NCI-H2171 treated with DMSO at 0.1 percent for 48 hours (cell line): ENCODE measurements at regions not wholly inside any gene's neighbourhood (a gene's known extent, or its start where the extent isn't known, plus 50 kb on each side); places are given as distances from the start of the nearest gene placed in this dataset.
A peak's percentile ranks its signal among the peaks of the same experiment; 100 is the strongest.

Experiments
- DNase-seq: peaks from one replicate; lab custom pipeline; 2025; lab: John Stamatoyannopoulos, UW

DNA sequence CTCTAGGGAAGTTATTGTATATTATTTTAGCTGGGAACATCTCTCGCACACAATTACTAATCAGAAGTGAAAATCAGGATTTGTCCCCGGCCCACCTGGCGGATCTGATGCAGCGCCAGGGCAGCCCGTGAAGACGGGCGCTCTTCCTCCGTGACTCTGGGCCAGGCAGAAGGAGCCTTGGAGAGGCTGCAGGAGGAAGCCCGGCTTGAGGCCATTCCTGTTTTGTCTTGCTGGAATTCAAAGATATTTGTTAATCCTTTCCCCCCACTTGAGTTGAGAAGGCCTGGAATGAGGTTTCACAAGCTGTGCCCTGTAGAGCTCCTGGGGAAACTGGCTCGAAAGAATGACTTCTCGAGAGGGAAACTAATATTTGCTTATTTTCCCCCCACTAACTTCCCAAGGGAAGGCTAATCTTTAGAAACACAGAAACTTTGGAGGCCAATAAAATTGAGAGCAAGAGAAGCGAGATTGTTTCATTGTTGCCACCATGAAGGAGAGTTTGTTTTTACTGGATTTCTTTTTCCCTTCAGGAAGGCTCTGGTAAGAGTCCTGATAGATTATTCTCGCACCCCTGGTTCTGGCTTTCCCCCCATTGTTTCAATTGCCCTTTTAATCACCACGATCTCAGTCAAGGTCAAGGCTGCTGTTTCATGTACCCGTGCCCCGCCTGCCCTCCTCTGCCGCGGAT, 92.8 kb upstream of the SEPTIN5 start:
- DNase-seq: no peak

DNA sequence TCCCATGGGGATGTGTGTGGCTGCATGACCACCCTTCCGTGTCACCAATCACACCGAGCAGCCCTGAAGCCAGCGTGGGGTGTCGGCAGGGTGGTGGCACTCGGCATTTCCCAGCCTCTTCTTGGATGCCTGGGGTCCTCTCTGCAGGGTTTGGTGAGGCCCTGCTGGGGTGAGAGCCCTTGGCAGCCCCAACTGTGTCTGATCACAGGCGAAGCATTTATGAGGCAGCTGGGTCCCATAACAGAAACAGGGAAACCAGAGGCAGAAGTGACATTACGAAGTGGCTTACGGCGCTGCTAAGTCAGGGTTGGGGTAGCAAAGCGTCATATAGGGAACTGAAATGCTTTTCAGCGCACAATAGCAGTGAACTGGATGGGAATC, 92.3 kb upstream of the SEPTIN5 start:
- no peak for DNase-seq

DNA sequence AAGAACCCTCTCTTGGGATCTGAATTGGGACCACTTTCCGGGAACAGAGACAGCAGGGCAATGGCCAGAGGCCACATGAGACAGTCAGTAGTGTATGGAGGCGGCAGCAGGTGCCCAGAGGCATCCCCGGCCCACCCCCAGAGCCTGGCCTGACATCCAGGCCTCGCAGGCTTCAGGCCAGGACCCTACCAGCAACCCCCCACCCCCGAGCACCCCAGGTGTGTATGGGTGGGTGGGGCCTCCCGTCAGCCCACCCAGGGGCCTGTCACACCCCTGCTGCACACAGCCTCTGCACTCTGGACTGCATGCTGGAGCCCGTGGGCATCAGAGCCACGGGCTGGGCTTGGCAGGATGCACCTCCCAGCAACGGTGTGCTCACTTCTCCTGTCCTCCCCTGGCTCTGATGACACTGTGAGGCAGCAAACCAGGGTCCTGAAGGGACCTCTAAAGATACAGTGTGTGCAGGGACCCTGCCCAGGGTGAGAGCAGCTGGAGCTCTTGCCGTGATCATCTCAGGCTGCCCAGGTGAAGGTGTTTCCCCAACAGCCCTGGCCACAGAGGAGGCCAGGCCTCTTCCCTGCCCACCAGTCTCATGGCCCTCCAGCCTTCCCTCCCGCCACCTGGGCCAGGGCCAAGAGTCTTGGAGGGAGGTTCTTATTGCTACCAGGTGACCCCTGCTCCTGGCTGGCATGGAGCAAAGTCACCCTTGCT, 88.8 kb upstream of the SEPTIN5 start:
- DNase-seq: no peak

DNA sequence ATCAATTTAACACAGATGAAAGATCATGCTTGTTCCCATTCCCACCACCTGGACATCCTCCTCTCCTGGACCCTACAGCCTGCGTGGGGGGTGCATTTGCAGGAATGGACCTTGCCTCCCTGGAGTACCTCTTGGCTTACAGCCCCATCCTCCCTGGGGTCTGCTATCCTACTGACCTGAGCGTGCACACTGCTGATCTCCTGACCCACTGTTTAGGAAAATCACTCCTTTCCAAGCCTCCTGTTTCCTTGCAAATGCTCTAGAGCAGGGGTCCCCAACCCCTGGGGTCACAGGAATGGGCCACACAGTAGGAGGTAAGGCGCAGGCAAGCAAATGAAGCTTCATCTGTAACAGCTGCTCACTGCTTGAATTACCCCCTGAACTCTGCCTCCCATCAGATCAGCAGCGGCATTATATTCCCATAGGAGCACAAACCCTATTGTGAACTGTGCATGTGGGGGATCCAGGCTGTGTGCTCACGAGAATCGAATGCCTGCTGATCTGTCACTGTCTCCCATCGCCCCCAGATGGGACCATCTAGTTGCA, 88.2 kb upstream of the SEPTIN5 start:
- DNase-seq: peak; percentile 95

DNA sequence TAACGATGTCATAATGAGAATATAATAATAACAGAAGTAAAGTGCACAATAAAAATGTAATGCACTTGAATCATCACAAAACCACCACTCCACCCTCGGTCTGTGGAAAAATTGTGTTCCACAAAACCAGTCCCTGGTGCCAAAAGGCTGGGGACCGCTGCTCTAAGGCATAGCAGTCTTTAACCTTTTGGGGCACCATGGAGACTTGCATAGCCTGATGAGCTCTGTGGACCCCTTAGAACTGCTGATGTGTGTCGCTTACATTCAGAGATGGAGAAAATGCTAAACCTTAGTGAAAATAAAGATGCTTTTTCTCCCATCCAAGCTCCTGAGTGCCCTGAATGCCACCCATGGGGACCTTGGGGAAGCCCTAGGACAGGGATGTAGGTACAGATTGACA, 87.6 kb upstream of the SEPTIN5 start:
- peak; percentile 55 for DNase-seq

DNA sequence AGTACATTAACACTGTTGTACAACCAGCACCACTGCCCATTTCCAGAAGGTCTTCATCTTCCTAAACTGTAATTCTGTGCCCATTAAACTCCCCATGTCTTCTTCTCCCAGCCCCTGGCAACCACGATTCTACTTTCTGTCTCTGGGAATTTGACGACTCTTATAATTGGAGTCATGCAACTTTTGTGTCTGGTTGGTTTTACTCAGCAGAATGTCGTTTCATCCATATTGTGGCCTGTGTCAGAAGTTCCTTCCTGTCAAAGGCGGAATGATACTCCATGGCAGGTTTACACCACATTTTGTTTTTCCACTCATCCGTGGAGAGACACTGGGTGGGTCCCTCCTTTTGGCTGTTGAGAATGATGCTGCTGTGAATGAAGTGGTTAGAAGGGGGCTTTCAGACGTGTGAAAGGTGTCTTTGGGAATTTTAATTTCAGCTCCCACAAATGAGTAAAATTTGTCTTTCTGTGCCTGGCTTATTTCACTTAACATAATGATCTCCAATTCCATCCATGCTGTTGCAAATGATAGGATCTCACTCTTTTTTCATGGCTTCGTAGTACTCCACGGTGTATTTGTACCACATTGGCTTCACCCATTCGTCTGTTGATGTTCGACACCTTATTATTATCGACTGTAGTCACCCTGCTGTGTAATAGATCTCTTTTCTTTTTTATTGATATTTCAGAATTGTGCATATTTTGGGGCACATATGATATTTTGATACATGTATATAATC, 86.1 kb upstream of the SEPTIN5 start:
- DNase-seq: no peak

DNA sequence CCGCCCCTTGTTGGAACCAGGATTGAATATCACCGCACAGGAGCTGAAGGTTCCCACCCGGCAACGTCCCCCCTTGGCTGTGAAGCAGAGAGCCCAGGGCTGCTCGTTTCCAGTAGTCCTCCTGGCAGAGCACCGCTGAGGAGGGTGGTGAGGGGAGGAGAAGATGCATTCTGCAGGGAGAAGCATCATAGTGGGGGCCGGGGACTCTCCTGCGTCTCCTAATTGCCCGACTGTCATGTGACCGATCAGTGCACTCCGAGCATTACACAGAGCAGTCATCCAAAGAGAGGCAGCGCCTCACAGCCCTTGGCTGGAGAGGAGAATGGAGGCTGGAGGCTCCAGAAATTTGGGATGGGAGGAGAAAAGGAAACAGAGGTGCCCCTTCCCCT, 85.0 kb upstream of the SEPTIN5 start:
- DNase-seq: no peak

DNA sequence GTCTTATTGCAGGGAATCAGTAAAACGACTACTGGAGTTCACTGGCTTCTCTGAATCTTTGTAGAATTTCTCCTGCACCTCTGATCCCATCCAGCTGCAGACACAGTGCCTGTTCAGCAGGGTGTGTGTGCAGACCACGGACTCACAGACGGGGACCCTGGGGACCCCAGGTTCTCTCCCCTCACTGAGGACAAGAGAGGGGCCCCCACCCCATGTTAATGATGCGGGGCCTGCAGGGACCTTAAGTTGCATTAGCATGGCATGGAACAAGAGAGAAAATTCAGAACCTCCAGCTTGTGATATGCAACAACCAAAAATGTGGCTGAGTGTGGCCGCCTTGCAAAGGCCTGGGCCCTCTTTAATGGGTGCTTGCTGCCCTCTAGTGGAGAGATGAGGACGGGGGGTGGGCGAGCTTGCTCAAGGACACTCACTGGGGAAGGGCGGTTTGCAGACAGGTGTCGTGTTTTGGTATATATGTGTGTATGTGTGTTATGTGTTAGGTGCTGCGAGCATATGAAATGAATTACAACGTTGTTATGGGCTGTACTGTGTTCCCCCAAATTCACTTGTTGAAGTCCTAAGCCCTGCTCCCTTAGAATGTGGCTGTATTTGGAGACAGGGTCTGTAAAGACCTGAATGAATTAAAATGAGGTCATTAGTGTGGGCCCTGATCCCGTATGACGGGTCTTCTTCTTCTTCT, 84.4 kb upstream of the SEPTIN5 start:
- peak; percentile 81 for DNase-seq

DNA sequence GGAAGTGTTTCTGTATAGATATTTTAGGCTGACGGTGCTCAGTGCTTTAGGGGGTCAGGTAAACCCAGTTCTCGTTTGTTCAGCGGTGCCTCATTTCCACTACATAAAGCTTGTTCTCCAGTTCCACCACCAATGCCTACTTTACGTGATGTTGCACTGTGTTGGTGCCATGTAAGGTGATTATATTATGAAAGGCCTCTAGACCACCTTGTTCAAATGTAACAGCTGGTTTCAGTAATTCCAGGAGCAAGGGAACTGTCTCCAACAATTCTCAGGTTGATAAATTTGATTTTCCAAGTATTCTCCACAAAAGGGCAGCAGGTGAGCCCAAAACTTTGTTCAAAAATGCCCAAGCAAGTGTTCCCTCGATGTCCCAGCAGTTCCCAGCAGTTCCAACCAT, 83.7 kb upstream of the SEPTIN5 start:
- DNase-seq: no peak

DNA sequence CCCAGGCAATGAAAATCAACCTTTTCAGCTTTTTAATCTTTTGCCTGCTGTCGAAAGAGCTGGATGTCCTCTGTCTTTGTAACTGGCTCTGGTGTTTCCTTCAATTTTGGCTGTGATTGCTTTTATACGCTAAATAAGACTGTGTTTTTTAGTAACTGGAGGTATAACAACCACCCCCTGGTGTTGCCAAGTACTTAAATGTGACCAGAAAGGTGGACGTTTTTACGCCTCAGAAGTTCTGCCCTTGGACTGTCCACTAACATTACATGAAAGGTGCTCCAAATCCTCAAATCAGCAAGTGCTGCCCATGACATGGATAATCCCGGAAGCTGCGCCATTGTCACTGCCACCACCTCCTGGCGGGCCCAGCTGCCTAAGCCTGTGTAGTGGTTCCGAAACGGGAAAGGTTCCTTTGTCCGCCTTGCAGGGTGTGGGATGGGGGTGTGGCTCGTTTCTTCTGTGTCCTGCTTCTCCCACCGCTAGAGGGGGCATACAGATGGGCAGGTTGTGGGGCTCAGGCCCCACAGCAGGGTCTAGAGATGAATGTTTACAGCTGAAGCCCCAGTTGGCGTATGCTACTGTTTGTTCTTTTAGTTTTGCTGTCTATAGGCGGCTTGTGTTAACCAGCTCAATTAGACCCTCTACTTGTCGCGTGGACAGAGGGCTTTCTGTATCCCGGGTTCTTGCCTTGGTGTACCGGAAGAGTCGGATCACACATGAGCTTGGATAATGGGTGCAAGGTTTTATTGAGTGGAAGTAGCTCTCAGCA, 82.2 kb upstream of the SEPTIN5 start:
- DNase-seq: peak; percentile 45

DNA sequence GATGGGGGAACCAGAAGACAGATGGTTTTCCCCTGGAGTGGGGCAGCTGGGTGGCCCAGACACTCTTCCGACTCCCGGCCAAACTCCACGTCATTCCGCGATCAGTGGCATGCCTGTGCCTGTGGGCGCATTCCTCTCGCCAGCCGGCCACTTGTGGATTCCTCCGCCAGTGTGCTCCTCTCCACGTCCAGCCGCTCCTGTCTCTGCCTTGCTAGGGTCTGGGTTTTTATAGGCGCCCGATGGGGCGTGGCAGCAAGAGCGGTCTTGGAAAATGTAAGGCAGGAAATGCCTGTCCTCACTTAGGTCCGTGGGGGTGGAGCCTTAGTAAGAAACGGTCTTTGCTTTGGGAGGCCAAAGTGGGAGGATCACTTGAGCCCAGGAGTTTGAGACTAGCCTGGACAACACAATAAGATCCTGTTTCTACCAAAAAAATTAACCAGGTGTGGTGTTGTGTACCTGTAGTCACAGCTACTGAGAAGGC, 81.6 kb upstream of the SEPTIN5 start:
- peak; percentile 55 for DNase-seq

DNA sequence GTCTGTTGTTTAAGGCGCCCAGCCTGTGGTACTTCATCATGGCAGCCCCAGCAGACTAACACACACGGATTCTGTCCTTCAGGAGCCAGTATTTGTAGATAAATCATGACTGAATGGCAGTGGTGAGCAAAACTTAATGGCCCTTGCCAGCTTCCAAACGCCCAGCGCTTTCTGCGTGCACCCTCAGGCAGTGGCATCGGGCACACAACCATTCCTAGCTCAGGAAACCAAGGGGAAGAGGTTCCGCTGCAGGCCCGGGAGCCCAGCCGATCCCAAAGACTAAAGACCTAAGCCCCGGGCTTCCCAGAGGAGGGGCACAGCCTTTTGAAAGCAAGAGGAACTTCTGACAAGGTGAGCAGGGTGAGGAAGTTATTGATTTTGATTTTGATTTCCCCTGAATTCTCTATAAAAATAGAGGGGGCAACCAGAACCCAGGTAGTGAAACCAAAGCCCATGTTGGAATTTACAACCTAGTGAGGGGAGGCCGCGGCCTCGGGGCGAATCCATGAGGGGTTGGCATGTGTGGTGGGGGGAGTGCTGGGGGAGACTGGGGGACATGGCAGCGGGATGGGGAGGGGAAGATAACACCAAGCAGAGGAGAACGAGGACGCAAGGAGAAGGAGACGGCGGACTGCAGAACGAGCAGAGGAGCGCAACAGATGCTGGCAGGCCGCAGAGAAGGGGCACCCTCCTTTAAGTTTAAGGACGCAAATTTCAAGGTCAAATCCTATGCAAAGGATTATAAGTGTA, 79.9 kb upstream of the SEPTIN5 start:
- DNase-seq: no peak

DNA sequence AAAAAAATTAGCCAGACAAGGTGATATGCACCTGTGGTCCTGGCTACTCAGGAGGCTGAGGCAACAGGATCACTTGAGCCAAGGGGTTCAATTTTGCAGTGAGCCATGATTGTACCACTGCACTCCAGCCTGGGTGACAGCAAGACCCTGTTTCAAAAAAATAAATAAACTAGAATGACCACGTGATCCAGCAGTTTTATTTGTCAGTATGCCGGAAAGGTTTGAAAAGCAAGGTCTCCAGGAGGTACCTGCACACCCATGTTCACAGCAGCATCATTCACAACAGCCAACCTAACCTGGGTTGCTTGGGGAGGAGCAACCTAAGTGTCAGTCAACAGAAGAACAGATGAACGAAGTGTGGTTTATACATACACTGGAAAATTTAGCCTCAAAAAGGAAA, 78.7 kb upstream of the SEPTIN5 start:
- DNase-seq: no peak

DNA sequence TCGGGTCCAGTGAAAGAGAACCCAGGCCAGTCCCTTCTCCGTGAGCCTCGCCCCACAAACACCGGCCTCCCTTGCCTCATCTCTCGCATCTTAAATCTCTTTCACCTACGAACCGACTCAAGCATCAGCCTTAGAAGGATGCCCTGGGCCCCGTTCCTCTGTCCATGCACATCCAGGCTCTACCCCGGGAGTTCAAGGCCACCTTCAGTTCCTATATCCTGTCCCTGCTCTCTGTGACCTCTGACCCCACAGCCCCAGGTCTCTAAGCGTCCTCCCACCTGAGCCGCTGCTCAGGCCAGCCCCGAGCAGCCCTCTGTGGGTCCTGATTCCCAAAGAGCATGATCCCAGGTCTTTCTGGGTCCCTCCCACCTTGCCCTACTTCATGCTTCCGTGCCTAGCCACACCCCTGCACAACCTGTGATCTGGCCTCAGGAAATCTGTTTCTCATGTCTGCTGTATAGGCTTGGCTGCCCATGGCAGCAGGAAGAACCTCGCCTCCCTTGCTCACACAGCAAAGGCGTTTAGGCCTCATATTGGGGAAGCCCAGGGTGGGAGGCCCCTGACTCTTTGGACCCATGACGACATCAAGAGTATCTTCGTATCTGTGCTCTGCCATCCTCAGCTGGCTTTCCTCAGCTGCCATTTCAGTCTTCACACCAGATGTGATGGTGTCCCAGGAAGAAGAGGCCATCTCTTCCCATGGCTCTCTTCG, 77.5 kb upstream of the SEPTIN5 start:
- DNase-seq: no peak

DNA sequence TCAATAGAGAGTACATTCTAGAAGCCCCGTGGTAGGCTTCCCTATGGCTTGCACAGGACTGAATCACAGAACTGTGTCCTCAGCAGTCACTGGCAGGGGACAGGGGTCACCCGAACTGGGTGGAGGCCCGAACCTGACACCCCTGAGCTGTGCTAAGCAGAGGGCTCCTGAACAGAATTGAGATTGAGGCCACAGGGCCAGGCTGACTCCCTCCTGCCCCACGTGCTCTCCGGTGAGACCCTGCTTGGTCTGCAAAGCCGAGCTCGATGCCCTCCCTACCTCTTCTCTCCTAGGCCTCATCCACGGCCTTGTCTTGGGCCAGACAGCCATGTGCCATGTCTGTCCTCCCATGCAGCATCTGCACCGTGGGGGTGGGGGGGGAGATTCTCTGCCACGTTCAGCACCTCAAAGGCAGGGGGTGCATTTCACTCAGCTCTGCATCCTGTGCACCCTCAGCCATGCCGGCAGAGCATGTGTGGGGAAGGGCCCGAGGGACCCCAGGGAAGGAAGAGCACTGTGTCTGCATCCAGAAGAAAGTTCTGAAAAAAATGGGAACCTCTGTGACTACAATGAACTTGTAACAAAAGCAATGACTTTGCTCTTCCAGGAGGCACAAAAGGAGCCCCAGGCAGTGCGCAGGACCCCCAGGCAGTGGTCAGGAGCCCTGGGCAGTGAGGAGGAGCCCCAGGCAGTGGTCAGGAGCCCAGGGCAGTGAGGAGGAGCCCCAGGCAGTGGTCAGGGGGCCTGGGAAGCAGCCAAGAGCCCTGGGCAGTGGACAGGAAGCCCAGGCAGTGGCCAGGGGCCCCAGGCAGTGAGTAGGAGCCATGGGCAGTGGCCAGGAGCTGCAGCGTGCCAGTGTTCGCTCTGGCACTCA, 76.7 kb upstream of the SEPTIN5 start:
- no peak for DNase-seq

DNA sequence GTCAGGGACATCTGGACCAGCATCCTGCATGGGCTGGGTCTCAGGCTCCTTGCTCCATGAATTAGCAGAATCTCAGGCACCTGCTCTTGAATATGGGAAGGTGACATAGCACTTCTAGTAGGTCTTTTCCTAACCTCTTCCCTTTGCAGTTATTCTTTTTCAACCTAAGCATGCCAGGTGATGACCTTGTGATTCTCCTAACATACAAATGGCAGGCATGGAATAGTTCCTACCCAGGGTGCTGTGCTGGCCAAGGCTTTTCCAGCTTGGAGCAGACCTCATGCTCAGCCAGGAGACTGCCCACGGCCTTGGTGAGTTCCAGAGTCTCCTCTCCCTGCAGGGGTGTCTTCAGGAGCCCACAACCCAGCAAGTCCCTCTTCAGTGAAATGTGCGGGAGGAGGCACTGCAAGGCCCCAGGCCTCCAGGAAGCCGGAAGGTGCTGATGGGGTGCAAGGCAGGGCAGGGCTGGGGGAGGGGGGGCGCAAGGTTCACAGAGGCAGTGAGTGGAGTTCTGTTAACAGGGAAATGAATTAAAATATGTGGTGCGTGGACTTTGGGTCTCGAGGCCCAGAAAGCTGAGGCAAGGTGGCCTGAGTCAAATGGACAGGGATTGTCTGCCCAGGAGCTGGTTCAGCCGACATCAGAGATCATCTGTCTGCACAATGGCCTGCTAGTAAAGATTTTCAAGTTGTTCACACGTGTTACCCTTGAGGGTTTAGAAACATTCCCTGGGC, 75.9 kb upstream of the SEPTIN5 start:
- no peak for DNase-seq

DNA sequence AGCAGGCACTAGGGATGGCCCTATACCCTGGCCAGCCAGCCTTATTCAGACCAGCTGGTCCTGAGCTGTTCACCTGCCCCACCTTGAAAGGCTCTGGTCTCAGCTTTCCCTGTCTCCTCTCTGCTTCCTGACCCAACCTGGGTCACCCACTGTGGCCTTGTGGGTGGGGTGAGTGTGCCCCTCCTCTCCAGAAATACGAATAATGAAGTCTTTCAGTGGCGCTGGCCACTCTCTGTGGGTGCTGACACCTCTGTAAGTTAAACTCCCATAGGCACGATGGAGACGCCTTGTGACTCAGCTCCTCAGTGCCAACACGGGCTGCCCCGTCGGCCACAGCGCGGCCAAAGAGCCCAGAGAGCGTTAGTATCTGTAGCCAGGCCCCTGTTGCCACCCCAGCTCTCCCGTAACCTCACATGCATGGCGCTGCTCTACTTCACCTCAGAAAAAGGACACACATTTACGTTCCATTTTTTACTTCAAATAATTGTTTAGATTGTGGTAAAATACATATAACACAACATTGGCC, 74.6 kb upstream of the SEPTIN5 start:
- no peak for DNase-seq

DNA sequence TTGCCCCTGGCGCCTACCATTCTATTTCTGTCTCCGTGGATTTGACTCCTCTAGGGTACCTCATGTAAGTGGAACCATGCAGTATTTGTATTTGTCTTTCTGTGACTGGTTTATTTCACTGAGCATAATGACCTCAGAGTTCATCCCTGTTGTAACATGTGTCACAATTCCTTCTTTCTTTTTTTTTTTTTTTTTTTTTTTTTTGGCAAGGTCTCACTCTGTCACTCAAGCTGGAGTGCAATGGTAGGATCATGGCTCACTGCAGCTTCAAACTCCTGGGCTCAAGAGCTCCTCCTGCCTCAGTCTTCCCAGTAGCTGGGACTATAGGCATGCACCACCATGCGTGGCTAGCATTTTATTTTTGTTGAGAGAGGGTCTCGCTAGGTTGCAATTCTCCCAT, 74.0 kb upstream of the SEPTIN5 start:
- DNase-seq: peak; percentile 11
